Endothelial cell of umbilical vein (primary cell): ENCODE measurements at regions not wholly inside any gene's neighbourhood (a gene's known extent, or its start where the extent isn't known, plus 50 kb on each side); places are given as distances from the start of the nearest gene placed in this dataset.

Experiments used
- BruUV-seq: library from RNA; stranded (reverse); fragments of 400-500 nt; replicated peaks from 2 replicates; lab custom pipeline; 2021; lab: Mats Ljungman, UMichigan
- CTCF ChIA-PET: fragments of 300-600, 350-600 bp; sonication (Branson Sonifier 250); formaldehyde crosslinking; loops from one replicate; lab custom pipeline; 2021; ENCODE audit warnings: antibody characterized with exemption, inconsistent platforms; lab: Charles Lee
- POLR2A ChIA-PET: fragments of 300-600, 350-600 bp; sonication (Branson Sonifier 250); formaldehyde crosslinking; loops from one replicate; lab custom pipeline; 2021; ENCODE audit warnings: antibody characterized with exemption, inconsistent platforms; lab: Charles Lee
- DNase-seq: peaks from one replicate; pipeline ENCODE4 v3.0.0-alpha.2; 2011; ENCODE audit warnings: low read depth, low spot score
- FAIRE-seq: peaks from 2 replicates; lab custom pipeline; 2011; peaks lifted over from hg19 to GRCh38; lab: Jason Lieb, UNC
- H2AFZ ChIP-seq: 2 replicates; pipeline ENCODE4 v1.6.0; 2012; ENCODE audit warnings: low read depth, low read length, control low read depth, inconsistent platforms
- H3K27ac ChIP-seq: 2 replicates; pipeline ENCODE4 v1.5.1; 2011; ENCODE audit warnings: low read depth, mild to moderate bottlenecking, control low read depth, low read length, moderate library complexity; ENCODE audit not compliant: insufficient read depth
- H3K27me3 ChIP-seq, 2 experiments: 2 replicates each; pipeline versions ENCODE4 v1.6.0 to v1.6.1; 2011; ENCODE audit warnings: low read length in 2 of 2, mixed read lengths in 1 of 2; ENCODE audit not compliant: control insufficient read depth in 2 of 2, insufficient read depth in 2 of 2
- H3K36me3 ChIP-seq, 2 experiments: 2 replicates in 1 of 2; 3 replicates in 1 of 2; pipeline ENCODE4 v1.5.1; 2011; ENCODE audit warnings: low read length in 2 of 2, mild to moderate bottlenecking in 1 of 2, moderate library complexity in 1 of 2; ENCODE audit not compliant: control insufficient read depth in 2 of 2, insufficient read depth in 2 of 2; ENCODE audit errors: extremely low read depth in 1 of 2
- H3K4me1 ChIP-seq: 3 replicates; pipeline ENCODE4 v1.5.1; 2011; ENCODE audit warnings: mild to moderate bottlenecking, low read length; ENCODE audit not compliant: control insufficient read depth, insufficient read depth; ENCODE audit errors: extremely low read depth
- H3K4me2 ChIP-seq: 2 replicates; pipeline ENCODE4 v1.6.1; 2011; ENCODE audit warnings: low read length, control low read depth, mixed read lengths; ENCODE audit not compliant: insufficient read depth
- H3K4me3 ChIP-seq, 3 experiments: fragments of 200-600 bp in 1 of 3; sonication (generic), shearing (Covaris generic) in 1 of 3; replicated peaks in 1 of 3; 2 replicates each; pipeline ENCODE4 v1.5.1; 2011 to 2016; ENCODE audit warnings: control low read depth in 3 of 3, low read length in 3 of 3, mild to moderate bottlenecking in 2 of 3, inconsistent platforms in 1 of 3, low read depth in 1 of 3, moderate library complexity in 1 of 3; ENCODE audit not compliant: insufficient read depth in 1 of 3
- H3K79me2 ChIP-seq: 2 replicates; pipeline ENCODE4 v1.6.0; 2012; ENCODE audit warnings: low read length, inconsistent platforms; ENCODE audit not compliant: control insufficient read depth, insufficient read depth
- H3K9ac ChIP-seq: replicated peaks from 2 replicates; pipeline ENCODE3; 2011; ENCODE audit warnings: low read length, control low read depth; ENCODE audit not compliant: insufficient read depth; ENCODE audit errors: extremely low read depth
- H3K9me1 ChIP-seq: replicated peaks from 3 replicates; pipeline ENCODE4 v1.6.0; 2011; ENCODE audit warnings: mild to moderate bottlenecking, low read length; ENCODE audit not compliant: control insufficient read depth, insufficient read depth; ENCODE audit errors: extremely low read depth
- H3K9me3 ChIP-seq: replicated peaks from 2 replicates; pipeline ENCODE4 v1.5.1; 2012; ENCODE audit warnings: low read length, inconsistent platforms; ENCODE audit not compliant: control insufficient read depth, insufficient read depth
- H4K20me1 ChIP-seq: replicated peaks from 2 replicates; pipeline ENCODE3; 2011; ENCODE audit warnings: mild to moderate bottlenecking, low read length; ENCODE audit not compliant: control insufficient read depth, insufficient read depth; ENCODE audit errors: extremely low read depth
- EZH2 ChIP-seq: IDR thresholded peaks from 2 replicates; pipeline ENCODE4 v1.6.1; 2012; ENCODE audit warnings: borderline replicate concordance, low read depth, mild to moderate bottlenecking, moderate library complexity, low read length, inconsistent platforms; ENCODE audit not compliant: severe bottlenecking
- FOS ChIP-seq: IDR thresholded peaks from 2 replicates; pipeline ENCODE4 v1.6.1; 2011; ENCODE audit warnings: mild to moderate bottlenecking, low read length, moderate library complexity, borderline replicate concordance; ENCODE audit not compliant: insufficient read depth
- GATA2 ChIP-seq: IDR thresholded peaks from 2 replicates; pipeline ENCODE4 v1.7.0; 2011; ENCODE audit warnings: low read depth, mild to moderate bottlenecking, moderate library complexity, mixed read lengths, low read length; ENCODE audit not compliant: insufficient read length, insufficient read depth
- JUN ChIP-seq: IDR thresholded peaks from 2 replicates; pipeline ENCODE4 v1.6.1; 2011; ENCODE audit warnings: borderline replicate concordance, low read depth; ENCODE audit not compliant: insufficient read length, insufficient read depth
- MYC ChIP-seq: IDR thresholded peaks from one replicate; pipeline ENCODE4 v1.6.1; 2011; ENCODE audit warnings: mild to moderate bottlenecking, low read depth, low read length
- POLR2A ChIP-seq: IDR thresholded peaks from 2 replicates; pipeline ENCODE4 v1.6.1; 2012; ENCODE audit warnings: low read depth, mild to moderate bottlenecking, control low read depth, low read length
- POLR2AphosphoS5 ChIP-seq: IDR thresholded peaks from 2 replicates; pipeline ENCODE4 v1.6.1; 2012; ENCODE audit warnings: low read depth, mild to moderate bottlenecking, control low read depth, low read length, moderate library complexity; ENCODE audit not compliant: insufficient read depth
- dilution Hi-C: fragments of 300-500 bp; cut with MboI; formaldehyde crosslinking; loops from one replicate; pipeline ENCODE4 v1.15.0; 2019; ENCODE audit warnings: low sequenced_read_pairs; ENCODE audit not compliant: extremely low pct_ligation_motif_present
- intact Hi-C: fragments of 100-400 bp; cut with micrococcal nuclease; formaldehyde crosslinking; loops from one replicate; pipeline ENCODE4 v1.10.0; 2022
- TF ChIP-seq, protein P1 (sequence below), 2 donors: IDR thresholded peaks; 1 replicate in 1 of 2; 2 replicates in 1 of 2; pipeline ENCODE4 v1.5.1; 2011; ENCODE audit warnings: low read length in 2 of 2, mild to moderate bottlenecking in 2 of 2, moderate library complexity in 2 of 2, control low read depth in 1 of 2, inconsistent platforms in 1 of 2, low read depth in 1 of 2; ENCODE audit not compliant: insufficient read depth in 1 of 2; ENCODE audit errors: extremely low read depth in 1 of 2
- TF ChIP-seq, protein P2 (sequence below): IDR thresholded peaks from 2 replicates; pipeline ENCODE4 v1.6.1; 2011; ENCODE audit not compliant: insufficient read depth, insufficient read length

- no peak overlapping the region for H2AFZ ChIP-seq
- no peaks in the 10 kb centered on the region for H4K20me1 ChIP-seq
- peaks cover 15% of the 10 kb centered on the region for H3K4me1 ChIP-seq
- CTCF ChIA-PET = interaction anchor here (1.1 to 2.5 kb wide), 3 partner anchors 45 to 277 kb away, joined by 3 to 22 read pairs (median 4); no protein-coding TSS in a partner anchor
- intact Hi-C loops = loop anchor here (5.0 kb wide), 1 partner anchor 139 kb away; no protein-coding TSS in a partner anchor
- DNase-seq (no peak), FAIRE-seq (no peak)
- H3K4me2 ChIP-seq = no peak overlapping the region
- no peaks in the 10 kb centered on the region for H3K79me2 ChIP-seq
- no TSS peak for BruUV-seq
- no peak overlapping the region for H3K9ac ChIP-seq
- dilution Hi-C loops = no loop called here
- no peak overlapping the region for H3K4me3 ChIP-seq
- H3K9me1 ChIP-seq = no peaks in the 10 kb centered on the region
- no peak overlapping the region for H3K27ac ChIP-seq
- H3K9me3 ChIP-seq = no peaks in the 10 kb centered on the region
- no peaks in the 10 kb centered on the region for H3K36me3 ChIP-seq
- POLR2A ChIA-PET = no interaction called here
- TF ChIP-seq MYC (no peak), FOS (no peak), POLR2AphosphoS5 (no peak), GATA2 (no peak), JUN (no peak), POLR2A (no peak), EZH2 (no peak)
- TF ChIP-seq, protein P1, sequence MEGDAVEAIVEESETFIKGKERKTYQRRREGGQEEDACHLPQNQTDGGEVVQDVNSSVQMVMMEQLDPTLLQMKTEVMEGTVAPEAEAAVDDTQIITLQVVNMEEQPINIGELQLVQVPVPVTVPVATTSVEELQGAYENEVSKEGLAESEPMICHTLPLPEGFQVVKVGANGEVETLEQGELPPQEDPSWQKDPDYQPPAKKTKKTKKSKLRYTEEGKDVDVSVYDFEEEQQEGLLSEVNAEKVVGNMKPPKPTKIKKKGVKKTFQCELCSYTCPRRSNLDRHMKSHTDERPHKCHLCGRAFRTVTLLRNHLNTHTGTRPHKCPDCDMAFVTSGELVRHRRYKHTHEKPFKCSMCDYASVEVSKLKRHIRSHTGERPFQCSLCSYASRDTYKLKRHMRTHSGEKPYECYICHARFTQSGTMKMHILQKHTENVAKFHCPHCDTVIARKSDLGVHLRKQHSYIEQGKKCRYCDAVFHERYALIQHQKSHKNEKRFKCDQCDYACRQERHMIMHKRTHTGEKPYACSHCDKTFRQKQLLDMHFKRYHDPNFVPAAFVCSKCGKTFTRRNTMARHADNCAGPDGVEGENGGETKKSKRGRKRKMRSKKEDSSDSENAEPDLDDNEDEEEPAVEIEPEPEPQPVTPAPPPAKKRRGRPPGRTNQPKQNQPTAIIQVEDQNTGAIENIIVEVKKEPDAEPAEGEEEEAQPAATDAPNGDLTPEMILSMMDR (IDR thresholded peaks at IDR 0.05; ENCODE audit: extremely low read depth in 1 of 2, insufficient read depth in 1 of 2, low read depth in 1 of 2, low read length in 2 of 2) = no peak
- TF ChIP-seq, protein P2, sequence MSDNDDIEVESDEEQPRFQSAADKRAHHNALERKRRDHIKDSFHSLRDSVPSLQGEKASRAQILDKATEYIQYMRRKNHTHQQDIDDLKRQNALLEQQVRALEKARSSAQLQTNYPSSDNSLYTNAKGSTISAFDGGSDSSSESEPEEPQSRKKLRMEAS = no peak
- H3K27me3 ChIP-seq = no peaks in the 10 kb centered on the region
These were observed 244.1 kb upstream of the SEMA6D start for GRCh38 chr15:47473106-47473725.
